ENCODE measurements at regions not wholly inside any gene's neighbourhood (a gene's known extent, or its start where the extent isn't known, plus 50 kb on each side); places are given as distances from the start of the nearest gene placed in this dataset.

- no peak for DNase-seq
Measured at GRCh38 chr3:152159328-152159727, 109.4 kb upstream of the MBNL1 start.

- no peak for DNase-seq
Measured at GRCh38 chr3:152160350-152161011, 108.2 kb upstream of the MBNL1 start.

- no peak for DNase-seq
Measured at GRCh38 chr3:152172460-152172859, 96.3 kb upstream of the MBNL1 start.

- DNase-seq: no peak
Measured at GRCh38 chr3:152173627-152174026, 95.1 kb upstream of the MBNL1 start.

- no peak for DNase-seq
Measured at GRCh38 chr3:152174876-152175527, 93.7 kb upstream of the MBNL1 start.

GRCh38 chr3:152175528-152175889 lies 93.2 kb upstream of the MBNL1 start:
- DNase-seq: no peak

- DNase-seq: peak; percentile 17 to 40
Measured at GRCh38 chr3:152176241-152176640, 92.5 kb upstream of the MBNL1 start.

GRCh38 chr3:152176998-152177397 lies 91.7 kb upstream of the MBNL1 start:
- no peak for DNase-seq

GRCh38 chr3:152177757-152178156 lies 91.0 kb upstream of the MBNL1 start:
- no peak for DNase-seq

GRCh38 chr3:152183473-152183872 lies 85.3 kb upstream of the MBNL1 start:
- peak; percentile 71 to 77 for DNase-seq

GRCh38 chr3:152184971-152185686 lies 83.6 kb upstream of the MBNL1 start:
- peak; percentile 16 to 39 for DNase-seq

- DNase-seq: no peak
Measured at GRCh38 chr3:152185891-152186630, 82.7 kb upstream of the MBNL1 start.

GRCh38 chr3:152190636-152191183 lies 78.0 kb upstream of the MBNL1 start:
- DNase-seq: no peak

GRCh38 chr3:152192050-152192449 lies 76.7 kb upstream of the MBNL1 start:
- no peak for DNase-seq

- DNase-seq: no peak
Measured at GRCh38 chr3:152192936-152193672, 75.6 kb upstream of the MBNL1 start.

- DNase-seq: peak in 1 of 2 experiments; percentile 33
Measured at GRCh38 chr3:152193673-152194267, 75.0 kb upstream of the MBNL1 start.

- no peak for DNase-seq
Measured at GRCh38 chr3:152195206-152195605, 73.5 kb upstream of the MBNL1 start.

- DNase-seq: peak; percentile 60 to 66
Measured at GRCh38 chr3:152196782-152197181, 71.9 kb upstream of the MBNL1 start.

- DNase-seq: peak in 1 of 2 experiments; percentile 14
Measured at GRCh38 chr3:152197451-152197850, 71.3 kb upstream of the MBNL1 start.

GRCh38 chr3:152197937-152198336 lies 70.8 kb upstream of the MBNL1 start:
- no peak for DNase-seq

GRCh38 chr3:152198665-152199064 lies 70.1 kb upstream of the MBNL1 start:
- DNase-seq: no peak
